ENCODE measurements at regions not wholly inside any gene's neighbourhood (a gene's known extent, or its start where the extent isn't known, plus 50 kb on each side); places are given as distances from the start of the nearest gene placed in this dataset.
"Not testable (repeated sequence)": the region's sequence is repeated elsewhere in the genome, so short reads cannot be mapped to it uniquely, and the experiment has no call there.

GRCh38 chr6:113017353-113017752 lies 670.2 kb downstream of the RFPL4B start:
- no peak overlapping the region for H3K4me3 ChIP-seq (ENCODE audit: low read depth, low read length)
- no peak for DNase-seq (ENCODE audit: low read depth, low spot score)
- in situ Hi-C loops (cut with HindIII; ENCODE audit: low sequenced_read_pairs): no loop called here
- TF ChIP-seq CTCF (IDR thresholded peaks at IDR 0.05; ENCODE audit: low read depth, low read length): no peak

GRCh38 chr6:113018351-113019151 lies 671.4 kb downstream of the RFPL4B start:
- TF ChIP-seq CTCF (IDR thresholded peaks at IDR 0.05; ENCODE audit: low read depth, low read length): no peak
- in situ Hi-C loops (cut with HindIII; ENCODE audit: low sequenced_read_pairs): no loop called here
- H3K4me3 ChIP-seq (ENCODE audit: low read depth, low read length): no peak overlapping the region
- DNase-seq (ENCODE audit: low read depth, low spot score): peak; percentile 98

- no peak overlapping the region for H3K4me3 ChIP-seq (ENCODE audit: low read depth, low read length)
- TF ChIP-seq CTCF (IDR thresholded peaks at IDR 0.05; ENCODE audit: low read depth, low read length): no peak
- DNase-seq (ENCODE audit: low read depth, low spot score): no peak
- in situ Hi-C loops (cut with HindIII; ENCODE audit: low sequenced_read_pairs): no loop called here
These were observed 672.0 kb downstream of the RFPL4B start for GRCh38 chr6:113019176-113019575.

GRCh38 chr6:113027780-113028179 lies 680.6 kb downstream of the RFPL4B start:
- DNase-seq (ENCODE audit: low read depth, low spot score): no peak
- no peak for TF ChIP-seq CTCF (IDR thresholded peaks at IDR 0.05; ENCODE audit: low read depth, low read length)
- in situ Hi-C loops (cut with HindIII; ENCODE audit: low sequenced_read_pairs): no loop called here
- H3K4me3 ChIP-seq (ENCODE audit: low read depth, low read length): no peak overlapping the region

- H3K4me3 ChIP-seq (ENCODE audit: low read depth, low read length); DNase-seq (ENCODE audit: low read depth, low spot score); in situ Hi-C loops (cut with HindIII; ENCODE audit: low sequenced_read_pairs): not testable (repeated sequence)
These were observed 682.0 kb downstream of the RFPL4B start for GRCh38 chr6:113029161-113029560.

- H3K4me3 ChIP-seq (ENCODE audit: low read depth, low read length): no peak overlapping the region
- no peak for DNase-seq (ENCODE audit: low read depth, low spot score)
- TF ChIP-seq CTCF (IDR thresholded peaks at IDR 0.05; ENCODE audit: low read depth, low read length): no peak
- in situ Hi-C loops (cut with HindIII; ENCODE audit: low sequenced_read_pairs): no loop called here
These were observed 684.6 kb downstream of the RFPL4B start for GRCh38 chr6:113031591-113032238.

- no peak for DNase-seq (ENCODE audit: low read depth, low spot score)
- in situ Hi-C loops (cut with HindIII; ENCODE audit: low sequenced_read_pairs): no loop called here
- no peak overlapping the region for H3K4me3 ChIP-seq (ENCODE audit: low read depth, low read length)
- TF ChIP-seq CTCF (IDR thresholded peaks at IDR 0.05; ENCODE audit: low read depth, low read length): no peak
These were observed 691.9 kb downstream of the RFPL4B start for GRCh38 chr6:113039005-113039404.

Measured in astrocyte of the spinal cord (primary cell).